ENCODE measurements at regions not wholly inside any gene's neighbourhood (a gene's known extent, or its start where the extent isn't known, plus 50 kb on each side); places are given as distances from the start of the nearest gene placed in this dataset.

DNA sequence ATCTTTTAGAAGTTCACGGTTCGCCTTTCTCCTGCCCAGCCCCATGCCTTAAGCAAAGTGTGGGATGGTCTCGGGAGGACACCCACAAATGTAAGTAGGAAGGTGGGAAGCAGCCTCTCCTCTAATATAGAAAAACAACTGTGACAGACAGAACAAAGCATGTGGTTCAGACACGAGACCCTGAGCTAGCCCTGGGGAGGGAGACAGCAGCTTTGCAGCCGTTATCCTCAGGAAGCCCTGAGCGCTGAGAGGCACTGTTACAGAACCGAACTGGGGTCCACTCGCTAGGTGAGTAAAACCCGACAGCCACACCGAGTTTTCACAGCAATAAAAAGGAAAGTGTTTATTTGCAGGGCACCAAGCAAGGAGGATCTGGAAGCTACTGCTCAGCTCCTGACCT, 210.6 kb downstream of the UQCRFS1 start:
- Histone ChIP-seq H3K27me3 (no peaks in the 10 kb centered on the region), H3K9me3 (peaks cover 0 to 5% (median 0%) of the 10 kb centered on the region in 3 donors), H3K27ac (no peak overlapping the region), H3K4me3 (no peak overlapping the region), H3K36me3 (replicated peaks in 1 of 2; ENCODE audit: insufficient read depth in 1 of 2, low read depth in 2 of 2) (no peaks in the 10 kb centered on the region), H3K4me1 (no peaks in the 10 kb centered on the region)
- intact Hi-C loops (cut with DNase I) = no loop called here
- DNase-seq = no peak
- TF ChIP-seq, protein P1, sequence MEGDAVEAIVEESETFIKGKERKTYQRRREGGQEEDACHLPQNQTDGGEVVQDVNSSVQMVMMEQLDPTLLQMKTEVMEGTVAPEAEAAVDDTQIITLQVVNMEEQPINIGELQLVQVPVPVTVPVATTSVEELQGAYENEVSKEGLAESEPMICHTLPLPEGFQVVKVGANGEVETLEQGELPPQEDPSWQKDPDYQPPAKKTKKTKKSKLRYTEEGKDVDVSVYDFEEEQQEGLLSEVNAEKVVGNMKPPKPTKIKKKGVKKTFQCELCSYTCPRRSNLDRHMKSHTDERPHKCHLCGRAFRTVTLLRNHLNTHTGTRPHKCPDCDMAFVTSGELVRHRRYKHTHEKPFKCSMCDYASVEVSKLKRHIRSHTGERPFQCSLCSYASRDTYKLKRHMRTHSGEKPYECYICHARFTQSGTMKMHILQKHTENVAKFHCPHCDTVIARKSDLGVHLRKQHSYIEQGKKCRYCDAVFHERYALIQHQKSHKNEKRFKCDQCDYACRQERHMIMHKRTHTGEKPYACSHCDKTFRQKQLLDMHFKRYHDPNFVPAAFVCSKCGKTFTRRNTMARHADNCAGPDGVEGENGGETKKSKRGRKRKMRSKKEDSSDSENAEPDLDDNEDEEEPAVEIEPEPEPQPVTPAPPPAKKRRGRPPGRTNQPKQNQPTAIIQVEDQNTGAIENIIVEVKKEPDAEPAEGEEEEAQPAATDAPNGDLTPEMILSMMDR (IDR thresholded peaks at IDR 0.05) = no peak
- no peak for TF ChIP-seq POLR2A (IDR thresholded peaks at IDR 0.05)
- WGBS, 2 donors = 65 to 72% methylated on average over 10 of the region's 10 CpGs
- ATAC-seq = no peak

DNA sequence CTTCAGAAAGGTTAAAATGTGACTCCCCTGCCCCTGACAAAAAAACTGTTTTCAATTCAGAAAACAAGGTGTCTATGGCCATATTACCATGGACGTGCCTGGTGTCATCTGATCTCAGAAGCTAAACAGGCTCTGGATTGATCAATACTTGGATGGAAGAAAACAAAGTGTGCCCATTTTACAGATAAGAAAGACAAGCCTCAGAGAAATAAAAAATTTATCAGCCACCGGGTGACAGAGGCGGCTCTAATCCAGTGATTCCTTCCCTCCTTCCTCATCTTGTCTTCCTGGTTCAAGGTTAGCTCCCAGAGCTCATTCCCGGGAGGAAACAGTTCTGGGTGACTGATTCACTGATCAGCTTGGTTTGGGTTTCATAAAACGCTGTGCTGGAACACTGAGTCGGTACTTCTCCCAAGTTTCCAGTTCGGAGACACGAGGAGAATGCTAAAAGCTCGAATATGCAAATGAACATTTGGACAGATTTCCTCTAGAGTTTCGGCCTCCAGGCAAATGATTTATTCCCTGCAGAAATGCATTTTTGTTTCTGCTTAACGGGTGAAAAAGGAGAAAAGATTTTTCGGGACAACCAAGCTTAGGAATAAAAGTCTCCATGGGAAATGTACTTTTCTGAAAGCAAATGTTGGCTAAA, 211.2 kb downstream of the UQCRFS1 start:
- Histone ChIP-seq H3K27ac (no peak overlapping the region), H3K36me3 (replicated peaks in 1 of 2; ENCODE audit: insufficient read depth in 1 of 2, low read depth in 2 of 2) (no peaks in the 10 kb centered on the region), H3K4me3 (no peak overlapping the region), H3K9me3 (peaks cover 0 to 8% (median 0%) of the 10 kb centered on the region in 3 donors), H3K4me1 (no peaks in the 10 kb centered on the region), H3K27me3 (no peaks in the 10 kb centered on the region)
- ATAC-seq = no peak
- TF ChIP-seq, protein P1 (IDR thresholded peaks at IDR 0.05) = no peak
- TF ChIP-seq POLR2A (IDR thresholded peaks at IDR 0.05) = no peak
- WGBS, 2 donors = 41% methylated on average over 12 of the region's 12 CpGs
- DNase-seq = no peak
- intact Hi-C loops (cut with DNase I) = no loop called here

DNA sequence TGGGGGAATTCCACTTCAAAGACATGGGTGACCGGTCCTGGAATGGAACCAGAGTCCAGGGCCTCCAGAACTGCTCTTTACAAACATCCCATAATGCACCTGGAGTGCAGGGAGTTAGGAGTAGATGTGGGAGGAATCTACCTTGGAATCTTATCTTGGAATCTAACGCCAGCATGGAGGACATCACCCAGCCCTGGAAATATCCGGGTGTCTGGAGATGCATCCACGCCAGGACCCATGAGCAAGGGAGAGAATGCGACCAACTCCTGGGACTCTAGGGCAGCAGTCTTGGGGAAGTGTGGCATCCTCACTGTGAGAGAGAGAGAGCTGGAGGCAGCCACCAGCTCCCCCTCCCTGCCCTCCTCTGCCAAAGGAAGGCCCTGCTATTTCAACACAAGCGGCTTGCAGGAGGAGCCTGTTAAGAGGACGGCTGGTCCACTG, 211.8 kb downstream of the UQCRFS1 start:
- intact Hi-C loops (cut with DNase I) = no loop called here
- ATAC-seq (no peak), DNase-seq (no peak)
- Histone ChIP-seq H3K27me3 (no peaks in the 10 kb centered on the region), H3K27ac (no peak overlapping the region), H3K4me3 (no peak overlapping the region), H3K9me3 (peaks cover 0 to 8% (median 0%) of the 10 kb centered on the region in 3 donors), H3K36me3 (replicated peaks in 1 of 2; ENCODE audit: insufficient read depth in 1 of 2, low read depth in 2 of 2) (no peaks in the 10 kb centered on the region), H3K4me1 (no peaks in the 10 kb centered on the region)
- 40 to 50% methylated on average over 7 of the region's 7 CpGs for WGBS, 2 donors
- TF ChIP-seq POLR2A (IDR thresholded peaks at IDR 0.05) = no peak
- TF ChIP-seq, protein P1 (IDR thresholded peaks at IDR 0.05) = no peak

DNA sequence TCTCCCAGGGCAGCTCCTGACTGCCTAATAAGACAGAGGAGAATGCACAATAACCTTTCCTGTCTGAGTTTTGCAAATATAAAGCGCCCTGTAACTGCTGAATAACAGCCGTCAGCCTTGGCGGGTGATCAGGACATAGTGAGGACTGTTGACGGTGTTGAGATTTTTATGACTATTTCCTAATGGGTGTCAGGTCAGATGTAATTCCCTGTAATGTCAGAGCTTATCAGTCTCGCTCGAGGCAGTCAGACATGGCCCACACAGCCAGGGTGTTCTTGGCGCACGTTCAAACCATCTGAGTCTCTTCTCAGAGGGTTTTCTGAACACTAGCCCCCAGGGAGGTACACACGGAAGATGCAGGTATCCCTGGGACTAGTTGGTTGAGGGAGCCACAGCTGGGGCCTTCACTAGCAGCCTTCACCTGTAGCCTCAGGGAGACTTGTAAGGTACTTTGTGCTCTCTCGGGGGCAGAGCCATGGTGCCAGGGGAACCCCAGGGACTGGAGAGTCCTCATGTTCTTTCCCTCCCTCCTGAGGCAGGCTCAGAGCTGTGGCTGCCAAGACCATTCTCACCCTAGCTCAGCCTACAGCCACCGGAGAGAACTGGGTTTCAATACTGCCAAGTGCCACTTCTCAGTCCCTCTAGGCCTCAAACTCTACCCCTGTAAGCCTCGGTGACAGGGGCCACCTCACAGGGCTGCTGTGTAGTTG, 213.1 kb downstream of the UQCRFS1 start:
- Histone ChIP-seq H3K36me3 (replicated peaks in 1 of 2; ENCODE audit: insufficient read depth in 1 of 2, low read depth in 2 of 2) (no peaks in the 10 kb centered on the region), H3K4me3 (no peak overlapping the region), H3K27me3 (no peaks in the 10 kb centered on the region), H3K9me3 (peaks cover 0 to 8% (median 0%) of the 10 kb centered on the region in 3 donors), H3K27ac (no peak overlapping the region), H3K4me1 (no peaks in the 10 kb centered on the region)
- ATAC-seq (no peak), DNase-seq (no peak)
- intact Hi-C loops (cut with DNase I) = no loop called here
- 68 to 83% methylated on average over 9 to 10 of the region's 12 CpGs for WGBS, 2 donors
- TF ChIP-seq, protein P1 (IDR thresholded peaks at IDR 0.05) = no peak
